Stimulated activated CD4-positive, alpha-beta T cell treated with anti-CD3 and anti-CD28 coated beads, Interleukin-15, amount 100 ng/mL, for 24 hours (primary cell): ENCODE measurements at regions not wholly inside any gene's neighbourhood (a gene's known extent, or its start where the extent isn't known, plus 50 kb on each side); places are given as distances from the start of the nearest gene placed in this dataset.

Source experiments
- DNase-seq: peaks from one replicate; pipeline ENCODE4 v3.0.0-alpha.2; 2020

GRCh38 chr3:90253131-90253530, 1145.7 kb downstream of the EPHA3 start:
- DNase-seq, result no peak

- DNase-seq, result no peak
Measured at GRCh38 chr3:90261481-90262433, 1154.3 kb downstream of the EPHA3 start.
